Upper lobe of left lung (tissue), 6 donors: ENCODE measurements at regions not wholly inside any gene's neighbourhood (a gene's known extent, or its start where the extent isn't known, plus 50 kb on each side); places are given as distances from the start of the nearest gene placed in this dataset.
A peak's percentile ranks its signal among the peaks of the same experiment; 100 is the strongest.

ENCODE experiments used
- ATAC-seq, 2 donors: fragments of 200-7000 bp; cut with Tn5 transposase; one replicate each; pipeline ENCODE4 v1.9.1; 2022; ENCODE audit warnings: mild to moderate bottlenecking in 2 of 2, moderate library complexity in 2 of 2; ENCODE audit not compliant: low FRiP score in 2 of 2
- DNase-seq, 2 donors: peaks; one replicate each; pipeline ENCODE4 v3.0.0-alpha.2; 2019 to 2020
- H3K27ac ChIP-seq, 4 donors: fragments of 200-600 bp; sonication (generic); one replicate each; pipeline ENCODE4 v1.5.1; 2016 to 2019
- H3K27me3 ChIP-seq, 4 donors: fragments of 200-600 bp; sonication (generic); one replicate each; pipeline ENCODE4 v1.5.1; 2017 to 2019
- H3K36me3 ChIP-seq, 4 donors: fragments of 200-600 bp; sonication (generic); one replicate each; pipeline ENCODE4 v1.5.1; 2016 to 2019
- H3K4me1 ChIP-seq, 4 donors: fragments of 200-600 bp; sonication (generic); one replicate each; pipeline ENCODE4 v1.5.1; 2018 to 2019
- H3K4me3 ChIP-seq, 4 donors: fragments of 200-600 bp; sonication (generic); one replicate each; pipeline ENCODE4 v1.5.1; 2017 to 2019; ENCODE audit warnings: mild to moderate bottlenecking in 2 of 4, moderate library complexity in 1 of 4
- H3K9me3 ChIP-seq, 4 donors: fragments of 200-600 bp; sonication (generic); one replicate each; pipeline ENCODE4 v1.5.1; 2018 to 2019
- CTCF ChIP-seq, 6 experiments: fragments of 450-650 bp in 4 of 6; fragments of 200-600 bp in 2 of 6; sonication (generic) in 2 of 6; IDR thresholded peaks; one replicate each; pipeline ENCODE4 v1.5.1; 2016 to 2019; ENCODE audit warnings: antibody characterized with exemption in 6 of 6
- EP300 ChIP-seq, 4 donors: sonication (generic); formaldehyde crosslinking; IDR thresholded peaks; one replicate each; pipeline ENCODE4 v1.5.1; 2017; ENCODE audit warnings: antibody characterized with exemption in 4 of 4, control low read depth in 2 of 4
- POLR2A ChIP-seq, 4 donors: fragments of 450-650 bp; IDR thresholded peaks; one replicate each; pipeline ENCODE4 v1.5.1; 2016 to 2017; ENCODE audit warnings: antibody characterized with exemption in 4 of 4, mild to moderate bottlenecking in 2 of 4
- POLR2AphosphoS5 ChIP-seq, 2 donors: sonication (generic); formaldehyde crosslinking; IDR thresholded peaks; one replicate each; pipeline ENCODE4 v1.5.1; 2017; ENCODE audit warnings: antibody characterized with exemption in 2 of 2
- WGBS, 2 donors: methylation state at CpG; one replicate each; pipeline ENCODE4 v1.1.5; 2017 to 2018; 5-methylcytosine and 5-hydroxymethylcytosine counted together
- donor health status: DM: no; HTN: no; CAD: no; lungs with moderate emphysema.
- donor health status: DM: no; HTN: yes; CAD: no; lungs with severe emphysema.

DNA sequence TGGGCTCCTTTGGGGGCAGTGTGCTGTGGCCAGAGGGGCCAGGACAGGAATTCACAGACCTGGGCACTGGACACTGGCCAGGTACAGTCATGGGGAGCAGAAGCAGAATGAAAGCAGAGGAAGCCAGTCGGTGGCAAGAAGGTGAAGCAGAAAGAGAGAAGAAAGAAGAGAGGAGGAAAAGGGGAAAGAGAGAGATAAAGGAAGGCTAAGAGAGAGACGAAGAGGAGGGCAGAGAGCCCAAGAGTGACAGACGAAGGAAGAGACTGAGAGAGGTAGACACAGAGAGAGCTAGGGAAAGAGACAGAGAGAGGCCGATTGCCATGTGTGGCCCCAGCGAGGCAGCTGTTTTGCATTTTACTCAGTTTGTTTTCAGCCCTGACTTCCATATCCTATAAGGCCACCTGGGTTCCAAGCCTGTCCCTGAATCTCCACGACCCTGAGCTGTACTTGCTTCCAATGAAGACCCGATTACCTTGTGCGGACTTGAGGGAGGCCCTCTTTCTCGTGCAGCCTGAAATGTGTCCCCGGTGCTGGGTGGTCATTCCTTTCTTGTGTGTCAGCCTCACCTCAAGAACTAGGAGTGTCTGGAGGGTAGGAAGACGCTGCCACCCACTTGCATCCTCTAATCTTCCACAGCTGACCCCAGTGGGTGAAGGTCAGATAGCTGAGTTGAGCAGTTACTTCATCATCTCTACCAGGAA, 73.9 kb downstream of the LSM3 start:
- 83 to 89% methylated on average over 11 of the region's 11 CpGs for WGBS, 2 donors
- TF ChIP-seq POLR2AphosphoS5 (IDR thresholded peaks at IDR 0.05), result no peak
- no peak for TF ChIP-seq CTCF (IDR thresholded peaks at IDR 0.05)
- TF ChIP-seq EP300 (IDR thresholded peaks at IDR 0.05), result no peak
- no peak for TF ChIP-seq POLR2A (IDR thresholded peaks at IDR 0.05)
- H3K36me3 ChIP-seq, result no peaks in the 10 kb centered on the region
- no peaks in the 10 kb centered on the region for H3K4me1 ChIP-seq
- ATAC-seq (no peak), DNase-seq (no peak)
- no peaks in the 10 kb centered on the region for H3K9me3 ChIP-seq
- H3K27ac ChIP-seq, result no peak overlapping the region
- H3K4me3 ChIP-seq, result no peak overlapping the region
- no peaks in the 10 kb centered on the region for H3K27me3 ChIP-seq

DNA sequence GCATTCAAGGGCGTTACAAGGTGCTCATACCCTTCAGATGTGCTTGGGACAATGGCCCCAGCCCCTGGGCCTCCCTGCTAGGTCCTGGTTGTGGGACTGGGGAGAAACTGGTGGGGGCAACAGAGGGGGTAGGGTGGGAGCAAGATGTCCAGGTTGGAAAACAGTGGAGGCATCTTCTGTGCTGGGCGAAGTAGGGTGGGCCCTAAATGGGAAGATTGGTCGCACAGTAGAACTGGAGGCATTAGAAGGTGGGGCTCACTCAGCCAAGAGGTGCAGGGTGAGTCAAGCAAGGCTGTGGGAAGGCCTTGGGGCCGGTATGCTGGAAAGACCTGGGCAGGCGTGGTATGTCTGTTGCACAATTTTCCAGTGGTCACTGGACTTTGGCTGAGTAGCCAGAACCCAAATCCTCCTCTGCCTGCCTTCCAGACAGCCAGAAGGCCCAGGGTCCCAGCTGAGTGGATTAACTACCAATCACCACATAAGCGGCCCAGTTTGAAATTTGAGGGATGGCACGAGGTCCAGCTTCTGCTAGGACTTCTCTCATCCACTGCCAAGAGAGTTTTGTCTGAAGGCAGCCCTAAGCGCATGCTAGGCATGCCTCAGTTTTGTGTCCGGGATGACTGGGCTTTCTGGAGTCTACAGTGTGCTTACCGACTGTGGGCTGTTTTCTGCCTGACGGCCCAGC, 74.5 kb downstream of the LSM3 start:
- Histone ChIP-seq H3K4me1 (no peaks in the 10 kb centered on the region), H3K9me3 (no peaks in the 10 kb centered on the region), H3K36me3 (no peaks in the 10 kb centered on the region), H3K4me3 (no peak overlapping the region), H3K27me3 (no peaks in the 10 kb centered on the region), H3K27ac (no peak overlapping the region)
- ATAC-seq (peak in 1 of 2 donors; percentile 78), DNase-seq (no peak)
- TF ChIP-seq EP300 (IDR thresholded peaks at IDR 0.05), result no peak
- no peak for TF ChIP-seq CTCF (IDR thresholded peaks at IDR 0.05)
- TF ChIP-seq POLR2AphosphoS5 (IDR thresholded peaks at IDR 0.05), result no peak
- no peak for TF ChIP-seq POLR2A (IDR thresholded peaks at IDR 0.05)
- 82 to 85% methylated on average over 9 to 11 of the region's 11 CpGs for WGBS, 2 donors

- H3K27ac ChIP-seq, result no peak overlapping the region
- no peak for ATAC-seq
- no peaks in the 10 kb centered on the region for H3K9me3 ChIP-seq
- H3K27me3 ChIP-seq, result no peaks in the 10 kb centered on the region
- WGBS, 2 donors, result 80 to 90% methylated on average over 4 of the region's 4 CpGs
- no peaks in the 10 kb centered on the region for H3K4me1 ChIP-seq
- TF ChIP-seq POLR2A (IDR thresholded peaks at IDR 0.05) (no peak), POLR2AphosphoS5 (IDR thresholded peaks at IDR 0.05) (no peak), CTCF (IDR thresholded peaks at IDR 0.05) (no peak), EP300 (IDR thresholded peaks at IDR 0.05) (no peak)
- no peak for DNase-seq
- H3K4me3 ChIP-seq, result no peak overlapping the region
- no peaks in the 10 kb centered on the region for H3K36me3 ChIP-seq
Observed at GRCh38 chr3:14253707-14254382, 75.2 kb downstream of the LSM3 start.

DNA sequence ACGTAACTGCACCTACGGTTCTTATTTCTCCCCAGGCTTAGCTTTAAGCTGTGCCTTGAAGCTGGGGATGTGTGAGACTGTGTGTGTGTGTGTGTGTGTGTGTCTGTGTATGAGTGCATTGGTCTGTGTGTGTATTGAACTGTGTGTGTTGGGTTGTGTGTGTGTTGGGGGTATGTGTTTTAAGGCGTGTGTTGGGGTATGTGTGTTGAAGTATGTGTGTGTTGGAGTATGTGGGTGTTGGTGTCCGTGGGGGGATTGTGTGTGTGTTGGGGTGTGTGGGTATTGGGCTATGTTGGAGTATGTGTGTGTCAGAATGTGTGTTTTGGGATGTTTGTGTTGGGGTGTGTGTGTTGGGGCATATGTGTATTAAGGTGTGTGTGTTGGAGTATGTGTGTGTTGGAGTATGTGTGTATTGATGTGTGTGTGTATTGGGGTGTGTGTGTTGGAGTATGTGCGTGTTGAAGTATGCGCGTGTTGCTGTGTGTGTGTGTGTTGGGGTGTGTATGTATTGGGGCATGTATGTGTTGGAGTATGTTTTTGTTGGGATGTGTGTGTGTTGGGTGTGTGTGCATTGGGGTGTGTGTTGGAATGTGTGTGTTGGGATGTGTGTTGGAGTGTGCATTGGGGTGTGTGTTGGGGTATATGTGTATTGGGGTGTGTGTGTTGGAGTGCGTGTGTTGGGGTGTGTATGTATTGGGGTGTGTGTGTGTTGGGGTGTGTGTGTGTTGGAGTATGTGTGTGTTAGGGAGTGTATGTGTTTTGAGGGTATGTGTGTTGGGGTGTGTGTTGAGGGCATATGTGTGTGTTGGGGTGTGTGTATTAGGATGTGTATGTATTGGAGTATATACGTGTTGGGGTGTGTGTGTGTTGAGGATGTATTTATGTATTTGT, 76.4 kb downstream of the LSM3 start:
- Histone ChIP-seq H3K27me3 (no peaks in the 10 kb centered on the region), H3K27ac (no peak overlapping the region), H3K4me3 (no peak overlapping the region), H3K4me1 (no peaks in the 10 kb centered on the region), H3K9me3 (no peaks in the 10 kb centered on the region), H3K36me3 (no peaks in the 10 kb centered on the region)
- ATAC-seq, result no peak
- DNase-seq, result no peak
- TF ChIP-seq POLR2A (IDR thresholded peaks at IDR 0.05) (no peak), POLR2AphosphoS5 (IDR thresholded peaks at IDR 0.05) (no peak), EP300 (IDR thresholded peaks at IDR 0.05) (no peak), CTCF (IDR thresholded peaks at IDR 0.05) (no peak)
- 91 to 93% methylated on average over 9 of the region's 9 CpGs for WGBS, 2 donors
